ENCODE measurements at regions not wholly inside any gene's neighbourhood (a gene's known extent, or its start where the extent isn't known, plus 50 kb on each side); places are given as distances from the start of the nearest gene placed in this dataset.

- Histone ChIP-seq H3K4me3 (ENCODE audit: low read depth in 1 of 3, low read length in 3 of 3) (no peak overlapping the region), H3K27ac (ENCODE audit: low read depth in 1 of 2, low read length in 2 of 2) (no peak overlapping the region), H3K9ac (ENCODE audit: low read depth in 1 of 2, low read length in 2 of 2) (no peak overlapping the region), H3K4me1 (ENCODE audit: control insufficient read depth in 4 of 4, insufficient read depth in 4 of 4, low read length in 3 of 4) (no peaks in the 10 kb centered on the region), H3K36me3 (ENCODE audit: control insufficient read depth in 4 of 4, insufficient read depth in 3 of 4, low read depth in 1 of 4, low read length in 3 of 4) (no peaks in the 10 kb centered on the region), H3K27me3 (ENCODE audit: control insufficient read depth in 4 of 4, insufficient read depth in 4 of 4, low read length in 3 of 4) (no peaks in the 10 kb centered on the region), H3K9me3 (ENCODE audit: control insufficient read depth in 4 of 4, low read length in 3 of 4) (no peaks in the 10 kb centered on the region)
- no peak for DNase-seq (ENCODE audit: low spot score)
- WGBS, result 81% methylated on average over 7 of the region's 7 CpGs
- TF ChIP-seq TAF1 (conservative IDR thresholded peaks at IDR 0.05) (no peak), HNF4G (IDR thresholded peaks at IDR 0.05) (no peak), NR2F2 (IDR thresholded peaks at IDR 0.05) (no peak), FOXA1 (IDR thresholded peaks at IDR 0.05) (no peak), FOXA2 (IDR thresholded peaks at IDR 0.05) (no peak), JUND (IDR thresholded peaks at IDR 0.05) (no peak), EGR1 (IDR thresholded peaks at IDR 0.05; ENCODE audit: low read depth in 2 of 2) (no peak), HNF4A (conservative IDR thresholded peaks at IDR 0.05) (no peak), YY1 (IDR thresholded peaks at IDR 0.05) (no peak), ATF3 (IDR thresholded peaks at IDR 0.05) (no peak)
- TF ChIP-seq, protein P1, sequence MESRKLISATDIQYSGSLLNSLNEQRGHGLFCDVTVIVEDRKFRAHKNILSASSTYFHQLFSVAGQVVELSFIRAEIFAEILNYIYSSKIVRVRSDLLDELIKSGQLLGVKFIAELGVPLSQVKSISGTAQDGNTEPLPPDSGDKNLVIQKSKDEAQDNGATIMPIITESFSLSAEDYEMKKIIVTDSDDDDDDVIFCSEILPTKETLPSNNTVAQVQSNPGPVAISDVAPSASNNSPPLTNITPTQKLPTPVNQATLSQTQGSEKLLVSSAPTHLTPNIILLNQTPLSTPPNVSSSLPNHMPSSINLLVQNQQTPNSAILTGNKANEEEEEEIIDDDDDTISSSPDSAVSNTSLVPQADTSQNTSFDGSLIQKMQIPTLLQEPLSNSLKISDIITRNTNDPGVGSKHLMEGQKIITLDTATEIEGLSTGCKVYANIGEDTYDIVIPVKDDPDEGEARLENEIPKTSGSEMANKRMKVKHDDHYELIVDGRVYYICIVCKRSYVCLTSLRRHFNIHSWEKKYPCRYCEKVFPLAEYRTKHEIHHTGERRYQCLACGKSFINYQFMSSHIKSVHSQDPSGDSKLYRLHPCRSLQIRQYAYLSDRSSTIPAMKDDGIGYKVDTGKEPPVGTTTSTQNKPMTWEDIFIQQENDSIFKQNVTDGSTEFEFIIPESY (IDR thresholded peaks at IDR 0.05), result no peak
- TF ChIP-seq, protein P2, sequence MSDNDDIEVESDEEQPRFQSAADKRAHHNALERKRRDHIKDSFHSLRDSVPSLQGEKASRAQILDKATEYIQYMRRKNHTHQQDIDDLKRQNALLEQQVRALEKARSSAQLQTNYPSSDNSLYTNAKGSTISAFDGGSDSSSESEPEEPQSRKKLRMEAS (IDR thresholded peaks at IDR 0.05), result no peak
These were observed 1168.3 kb upstream of the WWC1 start for GRCh38 chr5:167123126-167123525.

DNA sequence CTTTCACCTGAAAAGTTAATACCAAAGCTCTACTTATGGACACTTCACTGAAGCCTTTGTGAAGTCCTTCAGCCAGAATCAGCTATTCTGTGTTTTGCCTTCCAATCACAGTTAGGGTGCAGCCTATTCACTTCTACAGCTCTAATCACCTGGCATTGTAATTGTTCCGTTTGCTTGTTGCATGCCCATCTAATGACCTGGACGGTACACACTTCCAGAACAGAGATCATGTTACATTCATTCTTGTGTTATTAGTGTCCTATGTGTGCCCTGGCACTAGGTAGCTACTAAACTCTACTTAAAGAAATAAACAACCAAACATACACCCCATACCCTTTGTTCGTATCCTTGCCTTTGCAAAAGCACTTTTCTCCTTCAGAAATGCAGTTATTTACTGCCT is 1162.9 kb upstream of the WWC1 start:
- Histone ChIP-seq H3K27ac (ENCODE audit: low read depth in 1 of 2, low read length in 2 of 2) (no peak overlapping the region), H3K4me3 (ENCODE audit: low read depth in 1 of 3, low read length in 3 of 3) (no peak overlapping the region), H3K4me1 (ENCODE audit: control insufficient read depth in 4 of 4, insufficient read depth in 4 of 4, low read length in 3 of 4) (no peaks in the 10 kb centered on the region), H3K9ac (ENCODE audit: low read depth in 1 of 2, low read length in 2 of 2) (no peak overlapping the region), H3K36me3 (ENCODE audit: control insufficient read depth in 4 of 4, insufficient read depth in 3 of 4, low read depth in 1 of 4, low read length in 3 of 4) (no peaks in the 10 kb centered on the region), H3K9me3 (ENCODE audit: control insufficient read depth in 4 of 4, low read length in 3 of 4) (no peaks in the 10 kb centered on the region), H3K27me3 (ENCODE audit: control insufficient read depth in 4 of 4, insufficient read depth in 4 of 4, low read length in 3 of 4) (no peaks in the 10 kb centered on the region)
- 76% methylated on average over 3 of the region's 3 CpGs for WGBS
- DNase-seq (ENCODE audit: low spot score), result no peak
- TF ChIP-seq, protein P1 (IDR thresholded peaks at IDR 0.05), result no peak
- TF ChIP-seq, protein P3, sequence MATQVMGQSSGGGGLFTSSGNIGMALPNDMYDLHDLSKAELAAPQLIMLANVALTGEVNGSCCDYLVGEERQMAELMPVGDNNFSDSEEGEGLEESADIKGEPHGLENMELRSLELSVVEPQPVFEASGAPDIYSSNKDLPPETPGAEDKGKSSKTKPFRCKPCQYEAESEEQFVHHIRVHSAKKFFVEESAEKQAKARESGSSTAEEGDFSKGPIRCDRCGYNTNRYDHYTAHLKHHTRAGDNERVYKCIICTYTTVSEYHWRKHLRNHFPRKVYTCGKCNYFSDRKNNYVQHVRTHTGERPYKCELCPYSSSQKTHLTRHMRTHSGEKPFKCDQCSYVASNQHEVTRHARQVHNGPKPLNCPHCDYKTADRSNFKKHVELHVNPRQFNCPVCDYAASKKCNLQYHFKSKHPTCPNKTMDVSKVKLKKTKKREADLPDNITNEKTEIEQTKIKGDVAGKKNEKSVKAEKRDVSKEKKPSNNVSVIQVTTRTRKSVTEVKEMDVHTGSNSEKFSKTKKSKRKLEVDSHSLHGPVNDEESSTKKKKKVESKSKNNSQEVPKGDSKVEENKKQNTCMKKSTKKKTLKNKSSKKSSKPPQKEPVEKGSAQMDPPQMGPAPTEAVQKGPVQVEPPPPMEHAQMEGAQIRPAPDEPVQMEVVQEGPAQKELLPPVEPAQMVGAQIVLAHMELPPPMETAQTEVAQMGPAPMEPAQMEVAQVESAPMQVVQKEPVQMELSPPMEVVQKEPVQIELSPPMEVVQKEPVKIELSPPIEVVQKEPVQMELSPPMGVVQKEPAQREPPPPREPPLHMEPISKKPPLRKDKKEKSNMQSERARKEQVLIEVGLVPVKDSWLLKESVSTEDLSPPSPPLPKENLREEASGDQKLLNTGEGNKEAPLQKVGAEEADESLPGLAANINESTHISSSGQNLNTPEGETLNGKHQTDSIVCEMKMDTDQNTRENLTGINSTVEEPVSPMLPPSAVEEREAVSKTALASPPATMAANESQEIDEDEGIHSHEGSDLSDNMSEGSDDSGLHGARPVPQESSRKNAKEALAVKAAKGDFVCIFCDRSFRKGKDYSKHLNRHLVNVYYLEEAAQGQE (IDR thresholded peaks at IDR 0.05), result no peak
- TF ChIP-seq, protein P2 (IDR thresholded peaks at IDR 0.05), result no peak
- TF ChIP-seq FOXA1 (IDR thresholded peaks at IDR 0.05), result no peak
- TF ChIP-seq CTCF (IDR thresholded peaks at IDR 0.05; ENCODE audit: low read depth, low read length, missing input control), result no peak
- TF ChIP-seq RXRA (IDR thresholded peaks at IDR 0.05), result no peak
- no peak for TF ChIP-seq FOXA2 (IDR thresholded peaks at IDR 0.05)
- TF ChIP-seq JUND (IDR thresholded peaks at IDR 0.05), result no peak
- TF ChIP-seq RAD21 (IDR thresholded peaks at IDR 0.05), result no peak
- no peak for TF ChIP-seq TAF1 (conservative IDR thresholded peaks at IDR 0.05)
- TF ChIP-seq ATF3 (IDR thresholded peaks at IDR 0.05), result no peak
- TF ChIP-seq YY1 (IDR thresholded peaks at IDR 0.05), result no peak
- TF ChIP-seq SP1 (IDR thresholded peaks at IDR 0.05), result no peak
- TF ChIP-seq NR2F2 (IDR thresholded peaks at IDR 0.05), result no peak
- TF ChIP-seq GABPA (IDR thresholded peaks at IDR 0.05 in 1 of 2, conservative IDR thresholded peaks at IDR 0.05 in 1 of 2), result no peak
- no peak for TF ChIP-seq HNF4G (IDR thresholded peaks at IDR 0.05)
- TF ChIP-seq EGR1 (IDR thresholded peaks at IDR 0.05; ENCODE audit: low read depth in 2 of 2), result no peak

Measured in liver (tissue), 8 donors.